RWPE1 (cell line): ENCODE measurements at regions not wholly inside any gene's neighbourhood (a gene's known extent, or its start where the extent isn't known, plus 50 kb on each side); places are given as distances from the start of the nearest gene placed in this dataset.

ENCODE experiments used
- CTCF ChIA-PET: fragments of 350-600 bp; sonication (Branson Sonifier 250); formaldehyde crosslinking; extraction: SDS; loops from one replicate; lab custom pipeline; 2021; lab: Yijun Ruan, JAX
- POLR2A ChIA-PET: fragments of 400-600 bp; formaldehyde crosslinking; extraction: SDS; loops from one replicate; lab custom pipeline; 2020; ENCODE audit warnings: antibody characterized with exemption; ENCODE audit not compliant: low non-redundant PET; lab: Yijun Ruan, JAX
- DNase-seq: peaks from one replicate; pipeline ENCODE4 v3.0.0; 2012; ENCODE audit warnings: low spot score
- H3K27ac ChIP-seq: fragments of 450-650 bp; 2 replicates; pipeline ENCODE4 v1.5.1; 2017
- TF ChIP-seq, protein P1 (sequence below): fragments of 450-650 bp; conservative IDR thresholded peaks from 2 replicates; pipeline ENCODE4 v1.5.1; 2017; ENCODE audit warnings: low read depth, mild to moderate bottlenecking

DNA sequence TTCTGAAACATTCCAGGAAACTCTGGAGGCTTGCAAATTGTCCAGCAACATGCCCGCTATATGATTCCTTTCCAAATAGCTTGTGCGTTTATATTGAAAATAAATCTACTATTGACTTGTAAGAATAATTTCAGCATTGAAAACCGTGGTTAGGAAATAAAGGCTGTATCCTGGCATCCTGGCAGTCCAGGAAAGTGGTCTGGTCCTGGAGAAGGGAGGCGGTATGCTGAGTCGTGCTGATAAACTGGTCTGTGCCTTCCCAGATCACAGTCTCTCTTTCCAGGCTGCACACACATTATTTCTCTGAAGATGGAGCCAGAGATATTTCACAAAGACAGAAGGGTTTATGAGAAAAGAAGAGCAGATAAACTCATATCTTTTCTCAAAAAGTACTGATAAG is 350.1 kb upstream of the COBL start:
- DNase-seq, result no peak
- ChIA-PET CTCF (interaction anchor here (0.6 kb wide), 1 partner anchor 222 kb away, joined by 3 read pairs; no protein-coding TSS in a partner anchor), POLR2A (no interaction called here)
- no peak overlapping the region for H3K27ac ChIP-seq
- TF ChIP-seq, protein P1, sequence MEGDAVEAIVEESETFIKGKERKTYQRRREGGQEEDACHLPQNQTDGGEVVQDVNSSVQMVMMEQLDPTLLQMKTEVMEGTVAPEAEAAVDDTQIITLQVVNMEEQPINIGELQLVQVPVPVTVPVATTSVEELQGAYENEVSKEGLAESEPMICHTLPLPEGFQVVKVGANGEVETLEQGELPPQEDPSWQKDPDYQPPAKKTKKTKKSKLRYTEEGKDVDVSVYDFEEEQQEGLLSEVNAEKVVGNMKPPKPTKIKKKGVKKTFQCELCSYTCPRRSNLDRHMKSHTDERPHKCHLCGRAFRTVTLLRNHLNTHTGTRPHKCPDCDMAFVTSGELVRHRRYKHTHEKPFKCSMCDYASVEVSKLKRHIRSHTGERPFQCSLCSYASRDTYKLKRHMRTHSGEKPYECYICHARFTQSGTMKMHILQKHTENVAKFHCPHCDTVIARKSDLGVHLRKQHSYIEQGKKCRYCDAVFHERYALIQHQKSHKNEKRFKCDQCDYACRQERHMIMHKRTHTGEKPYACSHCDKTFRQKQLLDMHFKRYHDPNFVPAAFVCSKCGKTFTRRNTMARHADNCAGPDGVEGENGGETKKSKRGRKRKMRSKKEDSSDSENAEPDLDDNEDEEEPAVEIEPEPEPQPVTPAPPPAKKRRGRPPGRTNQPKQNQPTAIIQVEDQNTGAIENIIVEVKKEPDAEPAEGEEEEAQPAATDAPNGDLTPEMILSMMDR, result no peak

DNA sequence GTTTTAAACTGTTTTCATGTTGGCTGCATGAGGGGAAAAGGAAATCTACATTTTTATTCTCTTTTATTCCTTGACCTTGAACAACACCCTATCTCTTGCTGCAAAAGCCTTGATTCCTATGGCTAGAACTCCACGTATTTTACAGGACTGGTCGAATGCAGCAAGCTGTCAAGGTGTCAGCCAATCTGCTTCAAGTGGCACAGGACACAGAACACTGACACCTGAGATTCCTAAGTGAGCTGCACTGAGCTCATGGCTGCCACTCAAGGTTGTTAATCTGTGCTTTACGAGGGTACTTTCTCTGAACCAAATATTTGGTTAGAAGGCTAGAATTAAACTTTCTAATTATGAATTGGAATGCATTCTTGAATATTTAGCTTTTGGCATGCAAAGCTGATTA is 349.7 kb upstream of the COBL start:
- DNase-seq, result no peak
- ChIA-PET POLR2A (no interaction called here), CTCF (interaction anchor here (0.6 kb wide), 1 partner anchor 221 kb away, joined by 3 read pairs; no protein-coding TSS in a partner anchor)
- TF ChIP-seq, protein P1, result no peak
- no peak overlapping the region for H3K27ac ChIP-seq

- TF ChIP-seq, protein P1, result no peak
- POLR2A ChIA-PET, result no interaction called here
- no peak for DNase-seq
- no peak overlapping the region for H3K27ac ChIP-seq
- CTCF ChIA-PET, result interaction anchor here (0.5 kb wide), 1 partner anchor 978 kb away, joined by 3 read pairs; no protein-coding TSS in a partner anchor
Measured at GRCh38 chr7:51665045-51665780, 348.6 kb upstream of the COBL start.

- no peak overlapping the region for H3K27ac ChIP-seq
- POLR2A ChIA-PET, result interaction anchor here (0.6 kb wide), 1 partner anchor 231 kb away, joined by 8 read pairs; no protein-coding TSS in a partner anchor
- no peak for DNase-seq
- TF ChIP-seq, protein P1, result no peak
- CTCF ChIA-PET, result interaction anchor here (1.1 kb wide), 1 partner anchor 21 kb away, joined by 3 read pairs; no protein-coding TSS in a partner anchor
Measured at GRCh38 chr7:51660516-51660915, 343.9 kb upstream of the COBL start.

DNA sequence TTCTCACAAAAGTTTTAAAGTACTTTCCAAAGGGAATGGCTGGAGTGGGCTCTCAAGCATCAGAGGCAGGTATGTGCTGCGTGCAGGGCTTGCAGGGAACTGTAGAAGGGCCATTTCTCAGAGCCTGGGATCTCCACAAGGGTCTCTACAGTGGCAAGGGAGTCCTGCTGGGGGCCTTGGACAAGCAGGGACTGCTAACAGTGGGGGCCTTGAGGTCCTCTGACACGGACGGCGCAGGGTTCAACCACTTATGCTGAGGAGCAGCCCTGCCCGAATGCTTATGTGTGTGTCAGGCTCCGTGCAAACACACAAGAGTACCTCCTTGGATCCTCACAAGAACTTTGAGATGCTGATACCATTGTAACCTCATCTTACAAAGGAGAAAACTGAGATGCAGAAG is 342.1 kb upstream of the COBL start:
- TF ChIP-seq, protein P1, result no peak
- CTCF ChIA-PET, result no interaction called here
- no peak overlapping the region for H3K27ac ChIP-seq
- DNase-seq, result no peak
- POLR2A ChIA-PET, result no interaction called here

GRCh38 chr7:51647931-51648351 is 331.3 kb upstream of the COBL start:
- peak overlapping the region; percentile 52; the same call in 1 of the 2 replicates for H3K27ac ChIP-seq
- POLR2A ChIA-PET, result no interaction called here
- CTCF ChIA-PET, result interaction anchor here (0.5 to 0.6 kb wide), 3 partner anchors 8 to 188 kb away, joined by 3 read pairs; no protein-coding TSS in a partner anchor
- TF ChIP-seq, protein P1, result no peak
- DNase-seq, result peak; percentile 18
